RWPE2 (cell line): ENCODE measurements at regions not wholly inside any gene's neighbourhood (a gene's known extent, or its start where the extent isn't known, plus 50 kb on each side); places are given as distances from the start of the nearest gene placed in this dataset.

Source experiments
- ATAC-seq: fragments of 200-7000 bp; cut with Tn5 transposase; 3 replicates; pipeline ENCODE4 v1.9.1; 2021; ENCODE audit warnings: low read depth
- DNase-seq: peaks from one replicate; pipeline ENCODE4 v3.0.0-alpha.2; 2020; ENCODE audit warnings: low spot score
- H3K27ac ChIP-seq: fragments of 450-650 bp; 2 replicates; pipeline ENCODE4 v1.5.1; 2017; ENCODE audit warnings: mild to moderate bottlenecking; ENCODE audit not compliant: poor library complexity, severe bottlenecking
- H3K27me3 ChIP-seq: fragments of 250-450 bp; sonication (Bioruptor Pico); 2 replicates; pipeline ENCODE4 v1.5.1; 2021; ENCODE audit warnings: mild to moderate bottlenecking, moderate library complexity; ENCODE audit not compliant: insufficient read depth, poor library complexity, severe bottlenecking
- H3K36me3 ChIP-seq: fragments of 250-450 bp; sonication (Bioruptor Pico); 2 replicates; pipeline ENCODE4 v1.5.1; 2020; ENCODE audit warnings: low read depth, mild to moderate bottlenecking, moderate library complexity
- H3K4me1 ChIP-seq: fragments of 250-450 bp; sonication (Bioruptor Pico); 2 replicates; pipeline ENCODE4 v1.5.1; 2021; ENCODE audit warnings: mild to moderate bottlenecking, moderate library complexity; ENCODE audit not compliant: insufficient read depth, poor library complexity, severe bottlenecking
- H3K4me3 ChIP-seq: fragments of 250-450 bp; sonication (Bioruptor Pico); 2 replicates; pipeline ENCODE4 v1.5.1; 2021; ENCODE audit warnings: mild to moderate bottlenecking, moderate library complexity; ENCODE audit not compliant: severe bottlenecking
- H3K9me3 ChIP-seq: fragments of 250-450 bp; sonication (Bioruptor Pico); 2 replicates; pipeline ENCODE4 v1.5.1; 2021; ENCODE audit warnings: mild to moderate bottlenecking, moderate library complexity; ENCODE audit not compliant: severe bottlenecking
- TF ChIP-seq, protein P1 (sequence below): fragments of 450-650 bp; IDR thresholded peaks from one replicate; pipeline ENCODE4 v1.5.1; 2017; ENCODE audit warnings: mild to moderate bottlenecking, moderate library complexity; ENCODE audit not compliant: poor library complexity, severe bottlenecking

GRCh38 chr12:115763376-115763775, 514.1 kb downstream of the MED13L start:
- ATAC-seq (peak; percentile 59), DNase-seq (no peak)
- peaks cover 43% of the 10 kb centered on the region for H3K4me1 ChIP-seq
- TF ChIP-seq, protein P1, sequence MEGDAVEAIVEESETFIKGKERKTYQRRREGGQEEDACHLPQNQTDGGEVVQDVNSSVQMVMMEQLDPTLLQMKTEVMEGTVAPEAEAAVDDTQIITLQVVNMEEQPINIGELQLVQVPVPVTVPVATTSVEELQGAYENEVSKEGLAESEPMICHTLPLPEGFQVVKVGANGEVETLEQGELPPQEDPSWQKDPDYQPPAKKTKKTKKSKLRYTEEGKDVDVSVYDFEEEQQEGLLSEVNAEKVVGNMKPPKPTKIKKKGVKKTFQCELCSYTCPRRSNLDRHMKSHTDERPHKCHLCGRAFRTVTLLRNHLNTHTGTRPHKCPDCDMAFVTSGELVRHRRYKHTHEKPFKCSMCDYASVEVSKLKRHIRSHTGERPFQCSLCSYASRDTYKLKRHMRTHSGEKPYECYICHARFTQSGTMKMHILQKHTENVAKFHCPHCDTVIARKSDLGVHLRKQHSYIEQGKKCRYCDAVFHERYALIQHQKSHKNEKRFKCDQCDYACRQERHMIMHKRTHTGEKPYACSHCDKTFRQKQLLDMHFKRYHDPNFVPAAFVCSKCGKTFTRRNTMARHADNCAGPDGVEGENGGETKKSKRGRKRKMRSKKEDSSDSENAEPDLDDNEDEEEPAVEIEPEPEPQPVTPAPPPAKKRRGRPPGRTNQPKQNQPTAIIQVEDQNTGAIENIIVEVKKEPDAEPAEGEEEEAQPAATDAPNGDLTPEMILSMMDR = no peak
- H3K36me3 ChIP-seq = no peaks in the 10 kb centered on the region
- peak overlapping the region; percentile 96 for H3K27ac ChIP-seq
- H3K27me3 ChIP-seq = no peaks in the 10 kb centered on the region
- H3K4me3 ChIP-seq = no peak overlapping the region
- no peaks in the 10 kb centered on the region for H3K9me3 ChIP-seq

DNA sequence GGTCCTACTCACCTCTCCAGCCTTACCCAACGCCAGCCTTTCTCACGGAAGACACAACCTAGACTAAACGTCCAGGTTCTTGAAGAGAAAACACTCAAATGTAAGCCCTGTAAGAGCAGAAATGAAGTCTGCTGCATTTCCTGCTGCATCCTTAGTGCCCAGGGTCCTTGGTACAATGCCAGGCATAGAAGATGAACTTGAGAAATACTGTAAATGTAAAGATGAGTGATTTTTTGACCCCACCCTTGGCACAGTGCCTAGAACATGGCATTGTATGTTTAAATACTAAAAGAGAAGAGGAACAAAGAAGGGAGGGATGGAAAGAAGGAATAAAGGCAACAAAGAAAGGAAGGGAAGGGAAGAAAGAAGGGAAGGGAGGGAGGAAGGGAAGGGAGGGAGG, 514.6 kb downstream of the MED13L start:
- ATAC-seq (peak; percentile 11; the same call in 1 of the 3 replicates), DNase-seq (peak; percentile 62)
- TF ChIP-seq, protein P1 = no peak
- Histone ChIP-seq H3K27ac (peak overlapping the region; percentile 96), H3K4me3 (peak overlapping the region; percentile 26), H3K36me3 (no peaks in the 10 kb centered on the region), H3K4me1 (peaks cover 43% of the 10 kb centered on the region), H3K9me3 (no peaks in the 10 kb centered on the region), H3K27me3 (no peaks in the 10 kb centered on the region)

- DNase-seq = peak; percentile 61
- TF ChIP-seq, protein P1 = no peak
- Histone ChIP-seq H3K9me3 (no peaks in the 10 kb centered on the region), H3K36me3 (no peaks in the 10 kb centered on the region; the same call in 1 of the 2 replicates), H3K4me1 (peaks cover 43% of the 10 kb centered on the region), H3K27me3 (no peaks in the 10 kb centered on the region), H3K27ac (peak overlapping the region; percentile 96), H3K4me3 (peak overlapping the region; percentile 26)
- ATAC-seq = peak; percentile 66
Observed at GRCh38 chr12:115761784-115762183, 515.7 kb downstream of the MED13L start.

- DNase-seq (no peak), ATAC-seq (no peak)
- no peak overlapping the region for H3K4me3 ChIP-seq
- H3K36me3 ChIP-seq = no peaks in the 10 kb centered on the region; the same call in 1 of the 2 replicates
- no peaks in the 10 kb centered on the region for H3K27me3 ChIP-seq
- peak overlapping the region; percentile 96 for H3K27ac ChIP-seq
- TF ChIP-seq, protein P1 = no peak
- peaks cover 43% of the 10 kb centered on the region for H3K4me1 ChIP-seq
- no peaks in the 10 kb centered on the region for H3K9me3 ChIP-seq
Observed at GRCh38 chr12:115760231-115760630, 517.3 kb downstream of the MED13L start.

GRCh38 chr12:115758877-115759620, 518.4 kb downstream of the MED13L start:
- Histone ChIP-seq H3K4me1 (peaks cover 36% of the 10 kb centered on the region), H3K9me3 (no peaks in the 10 kb centered on the region), H3K36me3 (no peaks in the 10 kb centered on the region; the same call in 1 of the 2 replicates), H3K4me3 (peak overlapping the region; percentile 31), H3K27me3 (no peaks in the 10 kb centered on the region), H3K27ac (peak overlapping the region; percentile 96)
- DNase-seq (no peak), ATAC-seq (no peak)
- TF ChIP-seq, protein P1 = no peak
